GM21825 (cell line): ENCODE measurements at regions not wholly inside any gene's neighbourhood (a gene's known extent, or its start where the extent isn't known, plus 50 kb on each side); places are given as distances from the start of the nearest gene placed in this dataset.
"Not testable (repeated sequence)": the region's sequence is repeated elsewhere in the genome, so short reads cannot be mapped to it uniquely, and the experiment has no call there.

Source experiments
- ATAC-seq: cut with Tn5 transposase; IDR thresholded peaks from one replicate; pipeline ENCODE4 v1.9.1; 2021; ENCODE audit warnings: mild to moderate bottlenecking, moderate library complexity; ENCODE audit not compliant: unreplicated experiment

GRCh38 chr1:120240181-120240580, 63.9 kb upstream of the SEC22B start:
- ATAC-seq: not testable (repeated sequence)

- not testable (repeated sequence) for ATAC-seq
These were observed 63.0 kb upstream of the SEC22B start for GRCh38 chr1:120239351-120239750.

GRCh38 chr1:120238867-120239266, 62.5 kb upstream of the SEC22B start:
- not testable (repeated sequence) for ATAC-seq

GRCh38 chr1:120233661-120234018, 57.3 kb upstream of the SEC22B start:
- ATAC-seq: not testable (repeated sequence)

- not testable (repeated sequence) for ATAC-seq
These were observed 56.7 kb upstream of the SEC22B start for GRCh38 chr1:120232834-120233660.

- not testable (repeated sequence) for ATAC-seq
These were observed 53.5 kb upstream of the SEC22B start for GRCh38 chr1:120229835-120230234.
